OCI-LY3 (cell line): ENCODE measurements at regions not wholly inside any gene's neighbourhood (a gene's known extent, or its start where the extent isn't known, plus 50 kb on each side); places are given as distances from the start of the nearest gene placed in this dataset.

ENCODE experiments used
- H2AFZ ChIP-seq: fragments of 200-600, 300-600 bp; shearing (Covaris generic); 2 replicates; pipeline ENCODE4 v1.6.0; 2014; ENCODE audit warnings: antibody characterized with exemption, low read depth, low read length
- H3K27ac ChIP-seq: fragments of 200-600, 300-600 bp; sonication (generic); 2 replicates; pipeline ENCODE4 v1.5.1; 2014; ENCODE audit warnings: mild to moderate bottlenecking, low read length, moderate library complexity, mixed read lengths
- H3K27me3 ChIP-seq: fragments of 200-600, 300-600 bp; sonication (generic); 2 replicates; pipeline ENCODE4 v1.6.1; 2014; ENCODE audit warnings: low read depth, low read length, mixed read lengths
- H3K36me3 ChIP-seq: fragments of 200-600, 300-600 bp; sonication (generic); replicated peaks from 2 replicates; pipeline ENCODE3; 2014; ENCODE audit warnings: low read depth, low read length, mixed read lengths
- H3K4me1 ChIP-seq: fragments of 300-600, 200-600 bp; sonication (generic); 2 replicates; pipeline ENCODE4 v1.6.1; 2014; ENCODE audit warnings: low read length, mixed read lengths
- H3K4me2 ChIP-seq: fragments of 200-600, 300-600 bp; sonication (generic); 2 replicates; pipeline ENCODE4 v1.6.1; 2014; ENCODE audit warnings: low read length, mixed read lengths
- H3K4me3 ChIP-seq: fragments of 300-600, 200-600 bp; sonication (generic); 2 replicates; pipeline ENCODE4 v1.5.1; 2014; ENCODE audit warnings: antibody characterized with exemption, mild to moderate bottlenecking, low read length, moderate library complexity
- H3K79me2 ChIP-seq: fragments of 300-600, 200-600 bp; shearing (Covaris generic); 2 replicates; pipeline ENCODE4 v1.6.1; 2014; ENCODE audit warnings: mild to moderate bottlenecking, low read length, mixed read lengths
- H3K9ac ChIP-seq: fragments of 300-600, 200-600 bp; shearing (Covaris generic); 2 replicates; pipeline ENCODE4 v1.6.0; 2014; ENCODE audit warnings: mild to moderate bottlenecking, low read length, moderate library complexity
- H3K9me3 ChIP-seq: fragments of 200-600, 300-600 bp; shearing (Covaris generic); 2 replicates; pipeline ENCODE4 v1.6.1; 2014; ENCODE audit warnings: low read length, mixed read lengths; ENCODE audit not compliant: insufficient read depth
- H4K20me1 ChIP-seq: fragments of 200-600, 300-600 bp; sonication (generic); 2 replicates; pipeline ENCODE4 v1.6.1; 2016; ENCODE audit warnings: low read length, mixed read lengths; ENCODE audit not compliant: insufficient read depth
- CTCF ChIP-seq: fragments of 200-600, 300-600 bp; sonication (generic); IDR thresholded peaks from 2 replicates; pipeline ENCODE4 v1.5.1; 2014; ENCODE audit warnings: antibody characterized with exemption, low read length, low read depth
- EZH2phosphoT487 ChIP-seq: fragments of 200-600 bp; shearing (Covaris generic); IDR thresholded peaks from 2 replicates; pipeline ENCODE4 v1.6.1; 2018; ENCODE audit warnings: antibody characterized with exemption, mixed run types, low read depth

- Histone ChIP-seq H3K4me2 (no peak overlapping the region), H3K9me3 (no peaks in the 10 kb centered on the region), H2AFZ (no peak overlapping the region), H3K9ac (no peak overlapping the region), H3K27ac (no peak overlapping the region), H3K4me1 (no peaks in the 10 kb centered on the region), H3K4me3 (no peak overlapping the region), H3K27me3 (no peaks in the 10 kb centered on the region), H4K20me1 (no peaks in the 10 kb centered on the region), H3K79me2 (no peaks in the 10 kb centered on the region), H3K36me3 (no peaks in the 10 kb centered on the region)
- TF ChIP-seq EZH2phosphoT487 (no peak), CTCF (no peak; the same call in 1 of the 2 replicates)
Measured at GRCh38 chr12:88947486-88948043, 367.3 kb upstream of the KITLG start.

GRCh38 chr12:88946372-88946997, 366.2 kb upstream of the KITLG start:
- no peaks in the 10 kb centered on the region for H3K79me2 ChIP-seq
- H3K9me3 ChIP-seq: no peaks in the 10 kb centered on the region
- H3K27ac ChIP-seq: no peak overlapping the region
- H3K4me3 ChIP-seq: no peak overlapping the region
- H4K20me1 ChIP-seq: no peaks in the 10 kb centered on the region
- H3K27me3 ChIP-seq: no peaks in the 10 kb centered on the region
- H3K4me1 ChIP-seq: no peaks in the 10 kb centered on the region
- no peak overlapping the region for H3K9ac ChIP-seq
- no peak overlapping the region for H2AFZ ChIP-seq
- H3K36me3 ChIP-seq: no peaks in the 10 kb centered on the region
- no peak overlapping the region for H3K4me2 ChIP-seq
- no peak for TF ChIP-seq CTCF
- TF ChIP-seq EZH2phosphoT487: no peak

- Histone ChIP-seq H3K27me3 (no peaks in the 10 kb centered on the region), H3K9ac (no peak overlapping the region), H3K36me3 (no peaks in the 10 kb centered on the region), H3K4me2 (no peak overlapping the region), H3K9me3 (no peaks in the 10 kb centered on the region), H3K4me3 (no peak overlapping the region), H3K27ac (no peak overlapping the region), H2AFZ (no peak overlapping the region), H3K4me1 (no peaks in the 10 kb centered on the region), H3K79me2 (no peaks in the 10 kb centered on the region), H4K20me1 (no peaks in the 10 kb centered on the region)
- TF ChIP-seq EZH2phosphoT487 (no peak), CTCF (no peak)
Measured at GRCh38 chr12:88945051-88945732, 364.9 kb upstream of the KITLG start.

GRCh38 chr12:88944397-88944796, 364.1 kb upstream of the KITLG start:
- no peak overlapping the region for H3K4me3 ChIP-seq
- no peak overlapping the region for H3K4me2 ChIP-seq
- H2AFZ ChIP-seq: no peak overlapping the region
- H3K79me2 ChIP-seq: no peaks in the 10 kb centered on the region
- TF ChIP-seq EZH2phosphoT487: no peak
- no peak for TF ChIP-seq CTCF
- H3K27me3 ChIP-seq: no peaks in the 10 kb centered on the region
- no peaks in the 10 kb centered on the region for H4K20me1 ChIP-seq
- H3K9me3 ChIP-seq: no peaks in the 10 kb centered on the region
- H3K27ac ChIP-seq: no peak overlapping the region
- no peaks in the 10 kb centered on the region for H3K4me1 ChIP-seq
- H3K36me3 ChIP-seq: no peaks in the 10 kb centered on the region
- H3K9ac ChIP-seq: no peak overlapping the region
